ENCODE measurements at regions not wholly inside any gene's neighbourhood (a gene's known extent, or its start where the extent isn't known, plus 50 kb on each side); places are given as distances from the start of the nearest gene placed in this dataset.
A peak's percentile ranks its signal among the peaks of the same experiment; 100 is the strongest.

DNA sequence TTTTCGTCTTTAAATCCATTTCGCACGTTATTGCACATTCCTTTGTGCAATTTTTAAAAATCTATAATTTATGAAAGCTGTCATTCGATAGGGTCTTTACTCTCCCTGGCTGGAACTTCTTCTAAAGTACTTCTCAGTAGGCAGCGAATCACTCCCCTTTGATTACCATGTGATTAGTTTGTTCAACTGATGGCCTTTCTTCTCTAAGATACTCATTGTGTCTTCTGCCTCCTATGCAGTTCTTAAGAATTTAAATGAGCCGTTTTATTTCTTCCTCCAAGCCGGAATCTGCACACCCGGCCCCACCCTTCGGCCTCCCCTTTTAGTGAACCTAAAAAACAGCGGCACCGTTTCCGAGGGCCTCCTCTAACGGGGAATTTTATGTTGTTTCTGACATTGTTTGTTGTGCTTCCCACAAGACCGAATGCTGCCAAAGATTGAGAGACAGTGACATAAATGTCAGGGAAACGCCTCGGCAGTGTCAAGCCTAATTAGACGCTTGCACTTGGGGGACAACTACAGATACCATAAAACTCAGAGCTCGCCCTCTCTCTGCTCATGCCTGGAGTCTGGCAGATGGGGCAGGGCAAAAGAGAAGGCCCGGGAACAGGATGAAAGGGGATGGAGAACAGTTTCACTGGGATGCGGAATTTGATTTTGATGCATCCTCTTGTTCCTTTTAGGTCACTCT is 255.3 kb downstream of the BCL11A start:
- H3K4me2 ChIP-seq (ENCODE audit: low read length): no peak overlapping the region
- no peaks in the 10 kb centered on the region for H3K27me3 ChIP-seq (ENCODE audit: low read depth, low read length)
- H4K20me1 ChIP-seq (ENCODE audit: insufficient read depth, low read length): no peaks in the 10 kb centered on the region
- no peaks in the 10 kb centered on the region for H3K36me3 ChIP-seq (replicated peaks; ENCODE audit: low read depth, low read length)
- no peak overlapping the region for H2AFZ ChIP-seq (ENCODE audit: low read depth, low read length)
- TF ChIP-seq CTCF (IDR thresholded peaks at IDR 0.05; ENCODE audit: low read depth, low read length): no peak
- no peak for TF ChIP-seq EZH2phosphoT487 (IDR thresholded peaks at IDR 0.05; ENCODE audit: low read depth)
- H3K4me3 ChIP-seq (ENCODE audit: low read length): no peak overlapping the region
- no peak overlapping the region for H3K9ac ChIP-seq (ENCODE audit: low read length)
- H3K4me1 ChIP-seq (ENCODE audit: low read length): peaks cover 22% of the 10 kb centered on the region
- H3K9me3 ChIP-seq (ENCODE audit: insufficient read depth, low read length): no peaks in the 10 kb centered on the region
- no peaks in the 10 kb centered on the region for H3K79me2 ChIP-seq (ENCODE audit: low read length)
- no peak overlapping the region for H3K27ac ChIP-seq (ENCODE audit: low read length)

DNA sequence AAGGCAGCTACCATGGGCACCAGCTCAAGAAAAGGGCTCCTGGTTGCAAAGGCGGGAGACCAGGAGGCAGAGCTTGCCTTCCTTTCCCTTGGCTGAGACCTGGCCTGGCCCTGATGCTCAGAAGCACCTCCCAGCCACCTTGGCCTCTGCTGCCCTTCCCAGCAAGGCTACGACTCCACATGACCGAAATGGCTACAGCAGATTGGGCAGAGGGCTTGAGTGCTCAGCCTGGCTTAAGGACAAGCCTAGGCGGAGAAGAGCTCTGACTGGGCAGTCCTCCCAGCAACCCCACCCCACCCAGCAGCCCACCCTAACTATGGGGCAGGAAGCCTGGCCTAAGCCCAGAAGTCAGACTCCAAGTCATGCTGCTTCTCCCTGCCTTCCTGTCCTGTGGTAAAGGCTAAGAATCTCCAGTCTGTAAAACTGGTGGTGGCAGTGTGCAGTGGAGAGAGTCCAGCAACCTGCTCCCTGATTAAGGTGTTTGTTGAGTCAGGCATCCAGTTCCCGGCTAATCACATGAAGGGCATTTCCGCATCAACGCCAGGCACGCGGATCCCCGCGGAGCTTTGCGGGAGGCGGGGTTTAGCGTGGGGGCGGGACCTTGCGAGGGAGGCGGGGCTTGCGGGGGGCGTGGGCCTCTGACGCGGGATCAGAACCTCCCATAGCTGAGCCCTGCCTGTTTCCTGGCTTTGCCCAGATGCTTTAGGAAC is 256.0 kb downstream of the BCL11A start:
- H3K4me2 ChIP-seq (ENCODE audit: low read length): no peak overlapping the region
- no peaks in the 10 kb centered on the region for H3K36me3 ChIP-seq (replicated peaks; ENCODE audit: low read depth, low read length)
- peak overlapping the region; percentile 23; the same call in 1 of the 2 replicates for H2AFZ ChIP-seq (ENCODE audit: low read depth, low read length)
- no peaks in the 10 kb centered on the region for H3K9me3 ChIP-seq (ENCODE audit: insufficient read depth, low read length)
- no peak overlapping the region for H3K4me3 ChIP-seq (ENCODE audit: low read length)
- no peaks in the 10 kb centered on the region for H4K20me1 ChIP-seq (ENCODE audit: insufficient read depth, low read length)
- H3K4me1 ChIP-seq (ENCODE audit: low read length): peaks cover 20% of the 10 kb centered on the region
- no peak overlapping the region for H3K27ac ChIP-seq (ENCODE audit: low read length)
- H3K79me2 ChIP-seq (ENCODE audit: low read length): no peaks in the 10 kb centered on the region
- TF ChIP-seq CTCF (IDR thresholded peaks at IDR 0.05; ENCODE audit: low read depth, low read length): no peak
- no peaks in the 10 kb centered on the region for H3K27me3 ChIP-seq (ENCODE audit: low read depth, low read length)
- H3K9ac ChIP-seq (ENCODE audit: low read length): no peak overlapping the region

DNA sequence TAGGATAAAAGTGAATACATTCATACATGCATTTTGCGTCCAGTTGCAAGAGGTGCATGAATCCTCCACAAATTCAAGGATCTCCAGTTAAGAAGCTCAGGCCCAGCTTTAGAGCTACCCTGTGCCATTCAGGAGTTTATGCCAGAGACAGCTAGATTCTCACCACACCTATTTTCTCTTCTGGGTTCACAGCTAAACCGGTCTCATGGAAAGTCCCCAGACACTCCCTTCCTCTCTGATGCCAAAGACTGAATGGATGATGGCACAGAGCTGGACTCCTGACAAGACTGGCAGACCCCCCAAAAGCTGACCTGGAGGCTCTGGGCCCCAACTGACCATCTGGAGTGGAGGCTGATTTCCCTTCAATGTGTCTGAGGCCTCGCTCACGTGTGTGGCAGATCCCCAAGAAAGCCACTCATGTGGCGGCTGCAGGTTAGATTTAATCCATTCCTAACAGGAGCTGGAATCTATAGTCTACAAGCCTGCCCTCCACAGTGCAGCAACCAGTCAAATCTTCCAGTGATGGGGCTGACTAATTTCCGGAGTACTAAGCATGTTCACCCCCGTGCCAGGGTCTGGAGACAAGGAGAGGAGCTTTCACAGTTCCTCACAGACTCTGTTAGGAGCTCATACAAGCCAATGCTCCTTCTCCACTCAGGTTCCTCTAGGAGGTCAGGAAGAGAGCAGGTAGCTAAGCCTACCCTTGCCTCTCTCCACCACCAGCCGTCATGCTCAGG is 257.1 kb downstream of the BCL11A start:
- peaks cover 20% of the 10 kb centered on the region for H3K4me1 ChIP-seq (ENCODE audit: low read length)
- peak overlapping the region; percentile 23 for H2AFZ ChIP-seq (ENCODE audit: low read depth, low read length)
- H3K27ac ChIP-seq (ENCODE audit: low read length): peak overlapping the region; percentile 13; the same call in 1 of the 2 replicates
- TF ChIP-seq EZH2phosphoT487 (IDR thresholded peaks at IDR 0.05; ENCODE audit: low read depth) (no peak), CTCF (IDR thresholded peaks at IDR 0.05; ENCODE audit: low read depth, low read length) (no peak)
- peak overlapping the region; percentile 42 for H3K4me2 ChIP-seq (ENCODE audit: low read length)
- no peaks in the 10 kb centered on the region for H3K9me3 ChIP-seq (ENCODE audit: insufficient read depth, low read length)
- H3K27me3 ChIP-seq (ENCODE audit: low read depth, low read length): no peaks in the 10 kb centered on the region
- H3K36me3 ChIP-seq (replicated peaks; ENCODE audit: low read depth, low read length): no peaks in the 10 kb centered on the region
- H3K9ac ChIP-seq (ENCODE audit: low read length): peak overlapping the region; percentile 34; the same call in 1 of the 2 replicates
- no peaks in the 10 kb centered on the region for H4K20me1 ChIP-seq (ENCODE audit: insufficient read depth, low read length)
- peak overlapping the region; percentile 2; the same call in 1 of the 2 replicates for H3K4me3 ChIP-seq (ENCODE audit: low read length)
- no peaks in the 10 kb centered on the region for H3K79me2 ChIP-seq (ENCODE audit: low read length)

- H4K20me1 ChIP-seq (ENCODE audit: insufficient read depth, low read length): no peaks in the 10 kb centered on the region
- no peak overlapping the region; the same call in 1 of the 2 replicates for H3K9ac ChIP-seq (ENCODE audit: low read length)
- no peaks in the 10 kb centered on the region for H3K79me2 ChIP-seq (ENCODE audit: low read length)
- peak overlapping the region; percentile 13; the same call in 1 of the 2 replicates for H3K27ac ChIP-seq (ENCODE audit: low read length)
- H3K4me1 ChIP-seq (ENCODE audit: low read length): peaks cover 20% of the 10 kb centered on the region
- H3K36me3 ChIP-seq (replicated peaks; ENCODE audit: low read depth, low read length): no peaks in the 10 kb centered on the region
- H3K4me2 ChIP-seq (ENCODE audit: low read length): peak overlapping the region; percentile 42
- peak; percentile 19 for TF ChIP-seq CTCF (IDR thresholded peaks at IDR 0.05; ENCODE audit: low read depth, low read length)
- TF ChIP-seq EZH2phosphoT487 (IDR thresholded peaks at IDR 0.05; ENCODE audit: low read depth): no peak
- no peaks in the 10 kb centered on the region for H3K27me3 ChIP-seq (ENCODE audit: low read depth, low read length)
- no peaks in the 10 kb centered on the region for H3K9me3 ChIP-seq (ENCODE audit: insufficient read depth, low read length)
- H2AFZ ChIP-seq (ENCODE audit: low read depth, low read length): no peak overlapping the region
- no peak overlapping the region for H3K4me3 ChIP-seq (ENCODE audit: low read length)
These were observed 257.9 kb downstream of the BCL11A start for GRCh38 chr2:60295636-60295962.

All from OCI-LY3 (cell line).